ENCODE measurements at regions not wholly inside any gene's neighbourhood (a gene's known extent, or its start where the extent isn't known, plus 50 kb on each side); places are given as distances from the start of the nearest gene placed in this dataset.

DNA sequence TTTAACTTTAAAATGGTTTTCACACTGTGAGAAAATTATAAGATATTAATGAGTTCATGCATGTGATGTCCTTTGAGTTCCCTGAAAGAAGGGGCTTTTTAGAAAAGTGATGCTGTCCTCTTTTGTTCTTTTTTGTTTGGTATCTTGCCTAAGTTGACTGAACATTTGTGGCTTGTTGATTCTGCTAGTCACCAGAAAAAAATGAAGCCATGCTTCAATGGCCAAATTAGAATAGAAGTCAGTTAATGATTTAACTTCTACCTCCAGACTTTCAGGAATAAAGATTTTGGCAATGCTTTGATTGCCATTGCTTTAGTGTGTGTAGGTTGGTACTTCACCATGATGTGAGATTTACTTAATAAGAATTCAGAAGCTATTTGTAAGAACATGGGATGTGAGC lies 260.6 kb upstream of the NECTIN3 start:
- ChIA-PET POLR2A (interaction anchor here (0.6 kb wide), 1 partner anchor 575 kb away, joined by 3 read pairs; no protein-coding TSS in a partner anchor), CTCF (interaction anchor here (1.4 kb wide), 1 partner anchor 11 kb away, joined by 4 read pairs; no protein-coding TSS in a partner anchor)
- H3K4me2 ChIP-seq (ENCODE audit: control insufficient read depth, insufficient read depth) = no peak overlapping the region

More for the DNA sequence above, 260.6 kb upstream of the NECTIN3 start:
- Histone ChIP-seq H3K4me3 (no peak overlapping the region), H4K20me1 (ENCODE audit: control insufficient read depth, insufficient read depth) (no peaks in the 10 kb centered on the region), H3K27ac (ENCODE audit: control insufficient read depth, insufficient read depth) (no peak overlapping the region), H2AFZ (ENCODE audit: control insufficient read depth, low read depth, low read length) (no peak overlapping the region), H3K9ac (ENCODE audit: control insufficient read depth, insufficient read depth, low read length) (no peak overlapping the region), H3K4me1 (ENCODE audit: control insufficient read depth, insufficient read depth, low read length) (no peaks in the 10 kb centered on the region), H3K27me3 (replicated peaks in 1 of 2; ENCODE audit: control insufficient read depth in 2 of 2, insufficient read depth in 2 of 2, low read length in 1 of 2) (no peaks in the 10 kb centered on the region; a peak in 1 of 4 replicates), H3K9me3 (replicated peaks; ENCODE audit: control insufficient read depth, insufficient read depth, low read length) (no peaks in the 10 kb centered on the region), H3K36me3 (ENCODE audit: control insufficient read depth in 2 of 2, insufficient read depth in 2 of 2, low read length in 1 of 2) (no peaks in the 10 kb centered on the region), H3K79me2 (ENCODE audit: control insufficient read depth, insufficient read depth, low read length) (no peaks in the 10 kb centered on the region)
- ATAC-seq (no peak), DNase-seq (ENCODE audit: low read depth, low spot score) (no peak), FAIRE-seq (no peak)
- in situ Hi-C loops (cut with MboI) (no loop called here), intact Hi-C loops (cut with micrococcal nuclease; ENCODE audit: unreplicated experiment) (no loop called here)
- TF ChIP-seq, protein P1, sequence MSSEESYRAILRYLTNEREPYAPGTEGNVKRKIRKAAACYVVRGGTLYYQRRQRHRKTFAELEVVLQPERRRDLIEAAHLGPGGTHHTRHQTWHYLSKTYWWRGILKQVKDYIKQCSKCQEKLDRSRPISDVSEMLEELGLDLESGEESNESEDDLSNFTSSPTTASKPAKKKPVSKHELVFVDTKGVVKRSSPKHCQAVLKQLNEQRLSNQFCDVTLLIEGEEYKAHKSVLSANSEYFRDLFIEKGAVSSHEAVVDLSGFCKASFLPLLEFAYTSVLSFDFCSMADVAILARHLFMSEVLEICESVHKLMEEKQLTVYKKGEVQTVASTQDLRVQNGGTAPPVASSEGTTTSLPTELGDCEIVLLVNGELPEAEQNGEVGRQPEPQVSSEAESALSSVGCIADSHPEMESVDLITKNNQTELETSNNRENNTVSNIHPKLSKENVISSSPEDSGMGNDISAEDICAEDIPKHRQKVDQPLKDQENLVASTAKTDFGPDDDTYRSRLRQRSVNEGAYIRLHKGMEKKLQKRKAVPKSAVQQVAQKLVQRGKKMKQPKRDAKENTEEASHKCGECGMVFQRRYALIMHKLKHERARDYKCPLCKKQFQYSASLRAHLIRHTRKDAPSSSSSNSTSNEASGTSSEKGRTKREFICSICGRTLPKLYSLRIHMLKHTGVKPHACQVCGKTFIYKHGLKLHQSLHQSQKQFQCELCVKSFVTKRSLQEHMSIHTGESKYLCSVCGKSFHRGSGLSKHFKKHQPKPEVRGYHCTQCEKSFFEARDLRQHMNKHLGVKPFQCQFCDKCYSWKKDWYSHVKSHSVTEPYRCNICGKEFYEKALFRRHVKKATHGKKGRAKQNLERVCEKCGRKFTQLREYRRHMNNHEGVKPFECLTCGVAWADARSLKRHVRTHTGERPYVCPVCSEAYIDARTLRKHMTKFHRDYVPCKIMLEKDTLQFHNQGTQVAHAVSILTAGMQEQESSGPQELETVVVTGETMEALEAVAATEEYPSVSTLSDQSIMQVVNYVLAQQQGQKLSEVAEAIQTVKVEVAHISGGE (CRISPR knock-in tag; IDR thresholded peaks at IDR 0.05) = no peak
- TF ChIP-seq IRF5 (IDR thresholded peaks at IDR 0.05; ENCODE audit: borderline replicate concordance) (no peak), SPI1 (IDR thresholded peaks at IDR 0.05; ENCODE audit: borderline replicate concordance, insufficient read depth, low read depth, low read length) (no peak), NFIC (IDR thresholded peaks at IDR 0.05; ENCODE audit: low read depth, low read length) (no peak), HDGF (IDR thresholded peaks at IDR 0.05) (no peak), NBN (IDR thresholded peaks at IDR 0.05) (no peak)
- ChIA-PET RAD21 (ENCODE audit: unreplicated experiment) (no interaction called here), SMC1A (ENCODE audit: uncharacterized antibody, unreplicated experiment) (interaction anchor here (1.8 kb wide), 1 partner anchor 11 kb away, joined by 4 read pairs; no protein-coding TSS in a partner anchor)
- BruUV-seq (replicated peaks) = no TSS peak

All from GM12878 (cell line).